HG03354 (cell line): ENCODE measurements at regions not wholly inside any gene's neighbourhood (a gene's known extent, or its start where the extent isn't known, plus 50 kb on each side); places are given as distances from the start of the nearest gene placed in this dataset.
A peak's percentile ranks its signal among the peaks of the same experiment; 100 is the strongest.

Experiments
- ATAC-seq: cut with Tn5 transposase; IDR thresholded peaks from one replicate; pipeline ENCODE4 v1.9.1; 2021; ENCODE audit warnings: mild to moderate bottlenecking; ENCODE audit not compliant: unreplicated experiment, poor library complexity, severe bottlenecking

DNA sequence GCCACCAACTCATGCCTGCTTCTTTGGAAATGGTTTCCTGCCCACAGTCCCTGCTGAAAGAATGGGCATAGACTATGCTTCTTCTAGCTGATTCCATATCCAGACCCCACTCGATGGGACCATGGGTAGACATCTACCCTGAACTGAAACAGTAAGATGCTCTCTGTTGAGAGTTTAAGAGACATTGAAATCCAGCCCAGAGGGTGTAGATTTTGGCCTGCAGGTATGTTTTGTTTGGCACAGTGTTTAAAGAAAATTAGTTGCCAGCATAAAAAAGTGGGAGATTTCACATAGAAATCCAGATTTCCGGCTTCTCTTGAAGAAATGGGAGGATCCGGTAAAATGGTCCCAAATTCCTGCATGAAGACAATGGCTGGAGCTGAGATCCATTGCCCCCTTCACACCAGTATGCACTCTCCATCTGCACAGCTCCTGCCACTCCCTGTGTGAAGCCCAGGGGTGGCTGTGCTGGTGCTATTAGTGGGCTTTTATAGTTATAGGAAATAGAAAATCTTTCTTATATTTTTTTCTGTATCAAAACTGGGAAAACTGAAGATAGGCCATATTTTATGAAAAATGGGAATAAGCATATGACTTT, 218.1 kb downstream of the PTEN start:
- ATAC-seq: no peak

DNA sequence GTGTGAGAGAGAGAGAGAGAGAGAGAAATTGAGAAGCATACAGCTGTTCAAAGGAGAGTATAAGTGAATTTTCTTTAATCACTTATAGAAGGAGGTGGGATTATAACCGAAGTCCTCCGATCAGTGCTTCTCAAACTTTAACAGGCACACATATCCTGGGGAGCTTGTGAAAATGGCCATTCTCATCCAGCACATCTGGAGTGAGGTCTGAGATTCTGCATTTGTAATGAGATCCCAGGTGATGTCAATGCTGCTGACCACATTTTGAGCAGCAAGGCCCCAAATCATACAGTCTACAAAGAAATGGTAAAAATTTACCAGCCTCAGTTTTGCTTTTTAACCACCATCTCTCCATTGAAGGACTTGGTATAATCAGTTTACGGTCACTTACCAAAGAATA, 219.0 kb downstream of the PTEN start:
- peak; percentile 32 for ATAC-seq

DNA sequence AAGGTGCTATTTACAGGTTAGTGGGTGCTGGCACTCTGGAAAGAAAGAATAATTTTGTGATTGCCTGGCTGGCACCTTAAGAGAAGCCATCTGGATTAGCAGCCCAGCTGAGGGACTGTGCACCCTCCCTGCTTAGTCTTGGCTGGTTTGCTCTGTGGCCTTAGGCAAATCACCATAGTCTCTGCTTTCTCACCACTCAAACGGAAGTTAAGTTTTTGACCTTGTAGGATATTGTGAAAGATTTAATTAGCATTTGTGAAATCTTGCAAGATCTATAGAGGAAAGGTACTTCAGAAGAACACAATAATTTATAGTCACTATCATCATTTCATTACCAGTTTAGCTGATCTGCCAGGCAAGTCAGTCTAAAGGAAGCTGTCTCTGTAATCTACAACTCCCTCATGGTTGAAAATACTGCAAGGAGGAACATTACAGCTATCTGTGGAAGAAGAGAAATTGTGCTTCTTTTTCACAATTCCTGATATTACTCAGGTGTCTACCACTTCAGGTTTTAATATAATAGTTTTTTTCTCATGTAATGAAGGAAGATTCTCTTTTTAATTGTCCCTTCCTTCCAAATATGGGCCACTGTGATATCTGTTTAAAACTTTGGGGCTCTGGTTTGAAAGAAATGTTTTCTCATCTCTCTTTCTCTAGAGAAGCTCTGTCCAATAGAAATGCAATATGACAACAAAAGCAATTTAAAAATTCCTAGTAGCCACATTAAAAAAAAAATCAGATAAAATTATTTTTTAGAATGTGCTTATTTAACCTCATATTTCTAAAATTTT, 219.6 kb downstream of the PTEN start:
- peak; percentile 84 for ATAC-seq

DNA sequence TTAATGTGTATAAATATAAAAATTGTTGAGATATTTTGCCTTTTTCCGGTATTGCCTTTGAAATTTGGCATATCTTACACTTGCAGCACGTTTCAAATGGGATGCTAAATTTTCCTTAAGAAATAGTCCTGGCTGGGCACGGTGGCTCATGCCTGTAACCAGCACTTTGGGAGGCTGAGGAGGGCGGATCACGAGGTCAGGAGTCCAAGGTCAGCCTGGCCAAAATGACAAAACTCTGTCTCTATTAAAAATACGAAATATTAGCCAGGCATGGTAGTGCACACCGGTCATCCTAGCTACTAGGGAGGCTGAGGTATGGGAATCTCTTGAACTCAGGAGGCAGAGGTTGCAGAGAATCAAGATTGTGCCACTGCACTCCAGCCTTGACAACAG, 220.2 kb downstream of the PTEN start:
- no peak for ATAC-seq

DNA sequence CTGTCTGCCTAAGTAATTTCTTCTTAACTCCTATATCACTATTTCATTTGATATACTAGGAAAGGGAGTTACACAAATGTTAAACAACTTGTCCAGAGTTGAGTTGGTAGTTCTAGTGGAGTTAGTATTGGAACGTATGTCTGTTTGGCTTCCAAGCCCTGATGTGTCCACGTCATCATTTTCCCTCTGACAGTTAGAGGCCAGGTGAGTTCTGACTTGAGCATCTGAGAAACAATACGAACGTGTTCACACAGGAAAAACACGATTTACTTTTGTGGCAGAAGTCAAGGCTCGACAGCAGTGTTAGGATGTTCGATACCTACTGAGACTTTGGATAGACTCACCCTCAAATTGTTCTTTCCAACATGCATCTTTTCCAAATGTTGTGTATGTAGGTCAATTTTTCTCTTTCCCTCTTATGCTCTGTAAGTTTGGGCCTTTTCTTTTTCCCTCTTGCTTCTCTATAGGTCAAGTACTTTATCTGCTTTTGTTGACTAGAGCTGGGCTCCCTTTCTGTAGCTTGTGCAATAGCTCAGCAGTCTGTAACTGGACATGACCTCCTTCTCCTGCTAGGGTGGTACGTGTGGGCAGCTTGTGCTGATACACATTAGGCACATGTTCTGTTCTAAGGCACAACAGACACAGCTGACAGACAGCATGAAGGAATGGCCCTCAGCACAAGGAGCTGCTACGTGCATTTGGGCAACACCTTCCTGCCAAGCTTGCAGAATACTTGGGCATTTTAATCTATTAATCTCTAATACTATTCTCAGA, 222.9 kb downstream of the PTEN start:
- no peak for ATAC-seq

DNA sequence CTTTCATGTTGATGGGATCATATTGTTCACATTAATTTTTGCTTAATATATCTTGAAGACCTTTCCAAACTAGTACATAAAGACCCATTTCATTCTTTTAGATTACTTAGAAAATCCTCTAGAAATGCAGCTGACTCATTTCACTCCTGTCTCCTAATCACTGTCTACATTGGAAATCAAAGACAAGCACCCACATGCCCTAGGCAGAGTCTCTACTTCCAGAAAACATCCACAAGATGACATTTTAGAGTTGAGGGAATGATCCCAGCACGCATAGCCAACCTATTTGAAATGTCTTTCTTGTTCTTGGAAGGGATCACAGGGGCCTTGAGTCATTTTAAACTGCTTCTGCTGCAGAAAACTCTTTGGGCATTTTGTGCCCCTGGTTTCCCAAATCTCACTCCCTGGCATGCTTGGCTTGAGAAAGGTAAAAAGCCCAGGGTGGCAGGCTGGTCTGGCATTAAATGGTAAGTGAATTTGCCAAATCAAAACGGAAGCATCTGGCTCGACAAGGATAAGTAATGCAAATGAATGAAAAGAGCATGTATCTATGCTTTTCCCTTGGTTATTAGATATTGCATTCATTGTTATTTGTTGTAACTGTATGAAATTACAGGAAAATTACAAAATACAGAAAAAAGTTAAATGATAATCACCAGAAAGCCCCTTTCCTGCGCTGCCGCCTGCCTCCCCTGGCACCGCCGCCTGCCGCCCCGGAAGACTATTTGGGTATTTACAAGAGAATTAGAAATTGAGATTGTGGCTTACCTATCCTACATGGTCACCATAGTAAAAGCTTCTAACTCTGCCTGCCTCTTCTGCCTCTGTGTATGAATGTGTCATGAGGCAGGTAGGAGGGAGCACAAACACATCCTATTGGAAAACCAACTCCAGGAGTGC, 225.3 kb downstream of the PTEN start:
- ATAC-seq: no peak

DNA sequence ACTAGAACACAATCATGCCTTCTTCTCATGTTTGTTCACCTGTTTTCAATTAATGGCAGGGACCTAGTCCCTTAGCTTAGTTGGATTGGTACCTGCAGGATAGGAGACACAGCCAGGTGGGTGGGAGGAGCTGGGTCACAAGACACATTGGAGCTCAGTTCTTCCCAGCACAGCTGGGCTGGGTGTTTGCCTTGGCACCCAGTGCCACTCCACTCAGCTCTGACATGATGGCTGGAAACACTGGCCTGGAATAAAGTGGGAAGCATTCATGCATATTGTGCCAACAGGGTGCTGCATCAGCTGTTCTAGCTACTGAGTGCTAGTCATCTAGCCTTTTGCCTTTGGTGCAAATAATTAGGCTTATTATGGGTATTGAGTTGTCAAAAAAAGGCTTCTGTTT, 226.1 kb downstream of the PTEN start:
- ATAC-seq: no peak

DNA sequence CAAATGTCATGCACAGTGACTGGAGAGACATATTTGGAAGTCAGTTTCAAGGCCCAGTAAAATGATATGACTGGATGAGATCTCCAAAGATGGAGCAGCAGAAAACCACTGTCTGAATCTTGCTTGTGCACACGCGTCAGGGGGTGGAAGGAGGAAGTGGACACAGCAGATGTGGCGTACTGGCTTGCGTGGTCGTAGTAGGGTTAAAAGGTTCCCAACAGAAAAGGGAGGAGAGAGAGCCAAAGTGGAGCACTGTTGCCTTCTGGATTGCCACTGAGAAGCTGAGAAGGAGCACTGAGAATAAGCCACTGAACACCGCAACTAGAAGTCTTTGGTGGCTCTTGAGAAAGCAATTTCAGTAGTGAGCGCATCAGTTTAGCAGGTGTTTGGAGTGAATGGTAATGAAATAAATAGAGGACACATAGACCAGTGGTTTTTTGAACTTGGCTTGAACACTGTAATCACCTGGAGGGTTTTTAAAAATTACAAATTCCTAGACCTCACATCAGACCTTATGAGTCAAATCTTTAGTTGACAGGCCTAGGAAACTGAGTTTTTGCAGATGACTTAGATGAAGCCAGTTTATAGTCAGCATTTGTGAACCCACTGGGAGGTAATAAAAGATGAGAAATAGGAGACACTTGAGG, 227.3 kb downstream of the PTEN start:
- ATAC-seq: peak; percentile 28

DNA sequence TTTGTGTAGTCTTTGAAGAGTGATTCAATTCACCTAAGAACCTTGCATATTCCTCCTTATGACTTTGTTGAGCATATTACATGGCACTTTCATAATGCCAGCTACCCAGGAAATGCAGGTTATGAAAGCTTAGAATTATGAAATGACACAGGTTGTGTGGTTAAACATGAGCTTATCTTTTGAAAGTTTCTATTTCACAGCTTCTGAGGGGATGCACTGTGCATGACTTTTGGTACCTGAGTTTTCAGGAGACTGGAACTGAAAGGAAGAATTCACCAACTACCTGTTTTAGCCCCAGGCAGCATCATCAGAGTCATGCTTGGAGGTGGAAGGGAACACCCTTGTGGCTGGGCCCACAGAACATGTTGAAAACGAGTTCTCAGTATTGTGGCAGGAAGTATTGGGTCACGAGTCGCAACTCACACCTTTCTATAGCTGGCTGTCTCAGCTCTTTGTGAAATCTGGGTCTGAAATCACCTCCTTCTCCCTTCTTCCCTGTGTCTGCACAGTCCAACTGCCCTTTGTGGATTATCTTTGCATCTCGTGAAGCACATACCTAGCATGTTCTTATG, 228.2 kb downstream of the PTEN start:
- peak; percentile 84 for ATAC-seq

DNA sequence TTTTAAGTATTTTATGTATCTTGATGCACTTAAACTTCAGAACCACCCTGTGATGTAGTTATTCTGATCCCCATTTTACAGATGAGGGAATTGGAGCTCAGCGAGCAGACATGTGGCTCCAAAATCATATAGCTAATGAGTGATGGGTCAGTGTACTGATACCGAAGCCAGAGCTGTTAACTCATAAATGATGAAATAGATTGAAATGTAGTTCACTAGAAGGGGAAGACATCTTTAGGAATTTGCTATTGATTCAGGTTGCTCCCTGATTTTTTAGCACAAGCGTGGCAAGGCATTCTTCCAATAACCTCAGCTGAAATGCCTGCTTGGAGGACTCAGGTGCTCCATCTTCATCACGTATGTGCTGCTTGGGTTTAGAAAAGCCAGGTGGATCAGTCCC, 228.8 kb downstream of the PTEN start:
- no peak for ATAC-seq

DNA sequence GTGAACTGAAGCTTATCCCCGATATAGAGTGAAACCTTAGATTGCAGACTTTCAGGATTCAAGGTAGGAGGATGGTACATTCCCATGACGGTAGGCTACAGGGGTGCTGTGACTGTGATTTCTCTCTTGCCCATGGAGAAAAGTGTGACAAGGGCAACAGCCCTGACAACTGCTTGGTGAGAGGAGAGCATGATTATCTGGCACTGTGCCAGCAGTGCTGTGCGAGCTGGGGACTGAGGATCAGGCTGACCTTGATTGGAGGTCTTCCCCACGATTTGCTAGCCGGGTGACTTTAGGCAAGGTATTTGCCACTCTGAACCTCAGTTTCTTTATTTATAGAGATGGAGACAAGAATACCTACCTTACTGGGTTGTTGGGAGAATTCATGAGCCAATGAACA, 229.5 kb downstream of the PTEN start:
- ATAC-seq: no peak

DNA sequence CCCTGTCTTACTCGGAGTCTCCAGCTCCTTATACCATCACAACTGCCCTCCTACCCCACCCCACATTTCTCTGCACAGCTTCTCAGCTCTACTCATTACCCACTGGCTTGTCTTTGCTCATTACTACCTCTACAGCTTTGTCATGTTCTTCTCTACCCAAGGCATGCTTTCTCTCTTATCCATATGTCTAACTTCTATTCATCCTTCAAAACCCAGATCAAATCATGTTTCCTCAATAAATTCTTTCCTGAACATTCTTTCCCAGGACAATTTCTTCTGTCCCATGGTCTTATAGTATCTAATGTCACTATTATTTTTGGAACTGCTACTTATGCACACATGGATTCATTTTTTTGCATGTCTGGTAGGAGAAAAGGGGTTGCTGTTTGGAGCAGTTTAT, 231.4 kb downstream of the PTEN start:
- no peak for ATAC-seq

DNA sequence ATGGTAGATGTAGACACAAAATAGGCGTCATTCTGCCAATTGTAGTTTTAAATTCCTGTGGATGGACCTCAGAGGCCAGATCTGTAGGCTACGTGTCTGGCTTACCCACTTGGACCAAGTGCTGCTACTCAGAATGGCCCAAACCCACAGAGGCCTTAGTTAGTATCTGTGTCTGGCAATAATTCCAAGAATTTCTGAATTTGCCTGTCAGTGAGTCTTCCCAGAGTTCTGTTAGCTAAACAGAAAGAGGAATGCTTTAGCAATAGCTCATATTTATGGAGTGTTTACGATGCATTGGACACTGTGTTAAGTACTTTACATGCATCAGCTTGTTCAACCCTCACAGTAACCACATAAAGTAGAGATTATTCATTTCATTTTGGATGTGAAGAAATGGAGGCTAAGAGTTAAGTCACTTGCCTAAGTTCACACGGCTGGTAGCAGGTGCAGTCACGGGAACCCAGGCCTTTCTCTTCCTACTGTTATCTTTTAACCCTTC, 231.8 kb downstream of the PTEN start:
- no peak for ATAC-seq

DNA sequence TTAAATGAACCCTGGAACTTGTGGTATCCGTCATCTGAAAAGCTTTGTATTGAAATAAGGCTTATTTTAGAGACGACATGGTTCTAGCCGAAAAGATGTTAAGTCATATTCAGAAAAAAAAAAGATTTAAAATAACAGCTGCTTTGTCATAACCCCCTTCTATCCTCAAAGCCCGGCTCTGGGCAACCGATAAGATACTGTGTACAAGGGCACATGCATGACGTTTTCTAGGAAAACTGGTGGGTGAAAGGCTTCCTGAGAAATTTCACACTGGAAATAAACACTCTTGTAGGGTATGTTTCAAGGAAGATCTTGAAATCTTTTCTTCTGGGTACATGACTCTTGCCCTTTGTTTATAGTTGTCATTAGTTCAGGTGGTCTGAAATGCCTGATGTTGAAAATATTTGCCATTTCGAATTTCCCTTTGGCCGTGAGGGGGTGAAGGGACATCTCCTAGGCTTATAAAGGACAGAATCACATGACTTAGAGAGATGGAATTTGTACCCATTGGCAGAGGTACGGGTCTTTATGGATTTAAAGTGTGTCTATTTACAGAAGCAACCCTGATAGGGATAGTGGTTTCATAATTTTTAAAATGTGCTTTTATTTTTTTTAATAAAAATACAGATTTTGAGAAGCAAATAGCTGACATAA, 232.5 kb downstream of the PTEN start:
- no peak for ATAC-seq

DNA sequence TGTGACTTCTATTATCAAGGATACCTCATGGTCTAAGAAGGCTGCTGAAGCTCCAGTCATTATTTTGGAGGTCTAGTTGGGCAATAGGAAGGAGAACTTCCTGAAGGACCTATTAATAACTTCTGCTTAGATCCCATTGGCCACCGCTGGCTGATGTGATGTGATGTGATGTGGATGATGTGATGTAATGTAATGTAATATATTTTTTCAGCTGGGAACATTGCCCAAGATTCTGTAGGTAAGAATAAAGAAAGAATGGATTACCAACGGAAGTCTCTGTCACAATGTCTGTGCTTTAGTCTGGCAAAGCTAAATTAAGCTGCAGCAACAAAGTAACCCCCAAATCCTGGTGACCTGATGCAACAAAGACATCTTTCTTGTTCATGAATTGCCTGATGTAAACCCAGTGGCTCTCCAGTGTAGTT, 233.7 kb downstream of the PTEN start:
- no peak for ATAC-seq

DNA sequence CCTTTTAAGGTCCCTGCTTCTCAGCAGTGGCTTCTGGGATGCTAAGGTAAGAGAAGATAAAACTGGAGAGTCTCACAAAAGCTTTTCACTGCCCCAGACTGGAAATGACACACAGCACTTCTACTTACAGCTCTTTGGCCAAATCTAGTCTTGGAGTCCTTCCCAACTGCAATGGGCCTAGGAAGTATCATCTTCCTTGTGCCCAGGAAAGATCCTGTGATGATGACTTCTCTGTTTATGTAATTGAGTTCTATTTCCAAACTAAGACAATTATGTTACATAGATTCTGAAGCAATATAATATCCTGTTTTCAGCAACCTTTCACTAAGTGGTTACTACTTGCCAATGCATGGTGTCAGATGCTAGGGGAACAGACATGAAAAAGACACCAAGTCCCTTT, 234.1 kb downstream of the PTEN start:
- no peak for ATAC-seq

DNA sequence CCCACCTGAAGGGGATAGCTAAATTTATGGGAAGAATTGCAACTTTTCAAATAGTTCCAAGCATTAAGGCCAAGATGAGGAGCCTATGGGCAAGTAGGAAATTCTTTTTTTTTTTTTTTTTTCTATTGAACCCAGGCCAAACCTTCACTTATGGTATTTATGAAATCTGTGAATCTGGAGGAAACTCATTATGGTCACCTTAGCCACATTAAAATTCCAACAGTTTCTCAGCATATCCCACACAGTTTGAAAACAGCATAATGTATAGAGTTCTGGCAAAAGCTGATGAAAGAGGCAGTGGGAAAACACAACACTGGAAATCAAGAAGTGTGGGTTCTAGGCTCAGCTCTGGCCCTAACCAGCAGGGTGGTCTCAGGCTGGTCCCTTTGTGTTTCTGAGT, 236.9 kb downstream of the PTEN start:
- ATAC-seq: no peak

DNA sequence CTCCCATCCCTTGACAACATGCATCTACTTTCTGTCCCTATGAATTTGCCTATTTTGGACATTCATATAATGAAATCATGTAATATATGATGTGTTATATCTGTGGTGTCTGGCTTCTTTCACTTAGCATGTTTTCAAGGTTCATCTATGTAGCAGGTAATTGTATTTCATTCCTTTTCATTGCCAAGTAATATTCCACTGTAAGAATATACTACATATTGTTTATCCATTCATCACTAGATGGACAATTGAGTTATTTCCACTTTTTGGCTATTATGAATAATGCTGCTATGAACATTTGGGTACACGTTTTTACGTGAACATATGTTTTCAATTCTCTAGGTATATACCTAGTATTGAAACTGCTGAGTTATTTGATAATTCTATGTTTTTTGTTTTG, 238.2 kb downstream of the PTEN start:
- ATAC-seq: no peak
